Prostate gland (tissue), 2 donors: ENCODE measurements at regions not wholly inside any gene's neighbourhood (a gene's known extent, or its start where the extent isn't known, plus 50 kb on each side); places are given as distances from the start of the nearest gene placed in this dataset.

ENCODE experiments used
- DNase-seq: peaks from one replicate; pipeline ENCODE4 v3.0.0-alpha.2; 2019; ENCODE audit warnings: low spot score
- H3K27ac ChIP-seq, 2 donors: fragments of 200-600 bp; sonication (generic); 2 replicates each; pipeline ENCODE4 v1.5.1; 2017 to 2019
- H3K27me3 ChIP-seq: fragments of 200-600 bp; sonication (generic); replicated peaks from 2 replicates; pipeline ENCODE4 v1.5.1; 2019; ENCODE audit not compliant: insufficient read depth
- H3K36me3 ChIP-seq, 2 donors: fragments of 200-600 bp; sonication (generic); 1 replicate in 1 of 2; 2 replicates in 1 of 2; pipeline versions ENCODE4 v1.5.1 to v1.8.1; 2017 to 2019
- H3K4me1 ChIP-seq: fragments of 200-600 bp; sonication (generic); replicated peaks from 2 replicates; pipeline ENCODE4 v1.5.1; 2019
- H3K4me3 ChIP-seq, 2 donors: fragments of 200-600 bp; sonication (generic); 2 replicates each; pipeline ENCODE4 v1.5.1; 2017 to 2019
- H3K9me3 ChIP-seq: fragments of 200-600 bp; sonication (generic); 2 replicates; pipeline ENCODE4 v1.5.1; 2017
- POLR2A ChIP-seq: fragments of 450-650 bp; IDR thresholded peaks from one replicate; pipeline ENCODE4 v1.6.1; 2016; ENCODE audit warnings: antibody characterized with exemption, mild to moderate bottlenecking
- POLR2AphosphoS5 ChIP-seq: sonication (generic); formaldehyde crosslinking; IDR thresholded peaks from one replicate; pipeline ENCODE4 v1.6.1; 2017; ENCODE audit warnings: antibody characterized with exemption
- WGBS: methylation state at CpG from one replicate; pipeline ENCODE4 v1.1.5; 2018; 5-methylcytosine and 5-hydroxymethylcytosine counted together
- intact Hi-C: fragments of 100-400 bp; cut with DNase I; formaldehyde crosslinking; loops from one replicate; pipeline ENCODE4 v1.14.2; 2022
- TF ChIP-seq, protein P1 (sequence below), 4 experiments: fragments of 200-600 bp in 2 of 4; fragments of 450-650 bp in 2 of 4; sonication (generic) in 2 of 4; IDR thresholded peaks; 1 replicate in 3 of 4; 2 replicates in 1 of 4; pipeline ENCODE4 v1.5.1; 2016 to 2019; ENCODE audit warnings: antibody characterized with exemption in 4 of 4, mild to moderate bottlenecking in 2 of 4, moderate library complexity in 2 of 4

GRCh38 chr7:131896165-131896863 lies 339.9 kb upstream of the PODXL start:
- TF ChIP-seq, protein P1, sequence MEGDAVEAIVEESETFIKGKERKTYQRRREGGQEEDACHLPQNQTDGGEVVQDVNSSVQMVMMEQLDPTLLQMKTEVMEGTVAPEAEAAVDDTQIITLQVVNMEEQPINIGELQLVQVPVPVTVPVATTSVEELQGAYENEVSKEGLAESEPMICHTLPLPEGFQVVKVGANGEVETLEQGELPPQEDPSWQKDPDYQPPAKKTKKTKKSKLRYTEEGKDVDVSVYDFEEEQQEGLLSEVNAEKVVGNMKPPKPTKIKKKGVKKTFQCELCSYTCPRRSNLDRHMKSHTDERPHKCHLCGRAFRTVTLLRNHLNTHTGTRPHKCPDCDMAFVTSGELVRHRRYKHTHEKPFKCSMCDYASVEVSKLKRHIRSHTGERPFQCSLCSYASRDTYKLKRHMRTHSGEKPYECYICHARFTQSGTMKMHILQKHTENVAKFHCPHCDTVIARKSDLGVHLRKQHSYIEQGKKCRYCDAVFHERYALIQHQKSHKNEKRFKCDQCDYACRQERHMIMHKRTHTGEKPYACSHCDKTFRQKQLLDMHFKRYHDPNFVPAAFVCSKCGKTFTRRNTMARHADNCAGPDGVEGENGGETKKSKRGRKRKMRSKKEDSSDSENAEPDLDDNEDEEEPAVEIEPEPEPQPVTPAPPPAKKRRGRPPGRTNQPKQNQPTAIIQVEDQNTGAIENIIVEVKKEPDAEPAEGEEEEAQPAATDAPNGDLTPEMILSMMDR (IDR thresholded peaks at IDR 0.05), result no peak
- no peak for TF ChIP-seq POLR2A
- TF ChIP-seq POLR2AphosphoS5, result no peak
- Histone ChIP-seq H3K36me3 (no peaks in the 10 kb centered on the region), H3K4me1 (no peaks in the 10 kb centered on the region), H3K4me3 (no peak overlapping the region), H3K9me3 (no peaks in the 10 kb centered on the region), H3K27ac (no peak overlapping the region), H3K27me3 (no peaks in the 10 kb centered on the region)
- DNase-seq, result no peak
- WGBS, result 65% methylated on average over 7 of the region's 7 CpGs
- intact Hi-C loops, result no loop called here

- H3K9me3 ChIP-seq, result no peaks in the 10 kb centered on the region
- no peak for DNase-seq
- no peaks in the 10 kb centered on the region for H3K27me3 ChIP-seq
- H3K36me3 ChIP-seq, result no peaks in the 10 kb centered on the region
- no peak overlapping the region for H3K4me3 ChIP-seq
- WGBS, result 65% methylated on average over 2 of the region's 2 CpGs
- H3K4me1 ChIP-seq, result no peaks in the 10 kb centered on the region
- no peak overlapping the region for H3K27ac ChIP-seq
- TF ChIP-seq, protein P1 (IDR thresholded peaks at IDR 0.05), result no peak
- TF ChIP-seq POLR2AphosphoS5 (no peak), POLR2A (no peak)
- intact Hi-C loops, result no loop called here
These were observed 339.2 kb upstream of the PODXL start for GRCh38 chr7:131895541-131896164.

DNA sequence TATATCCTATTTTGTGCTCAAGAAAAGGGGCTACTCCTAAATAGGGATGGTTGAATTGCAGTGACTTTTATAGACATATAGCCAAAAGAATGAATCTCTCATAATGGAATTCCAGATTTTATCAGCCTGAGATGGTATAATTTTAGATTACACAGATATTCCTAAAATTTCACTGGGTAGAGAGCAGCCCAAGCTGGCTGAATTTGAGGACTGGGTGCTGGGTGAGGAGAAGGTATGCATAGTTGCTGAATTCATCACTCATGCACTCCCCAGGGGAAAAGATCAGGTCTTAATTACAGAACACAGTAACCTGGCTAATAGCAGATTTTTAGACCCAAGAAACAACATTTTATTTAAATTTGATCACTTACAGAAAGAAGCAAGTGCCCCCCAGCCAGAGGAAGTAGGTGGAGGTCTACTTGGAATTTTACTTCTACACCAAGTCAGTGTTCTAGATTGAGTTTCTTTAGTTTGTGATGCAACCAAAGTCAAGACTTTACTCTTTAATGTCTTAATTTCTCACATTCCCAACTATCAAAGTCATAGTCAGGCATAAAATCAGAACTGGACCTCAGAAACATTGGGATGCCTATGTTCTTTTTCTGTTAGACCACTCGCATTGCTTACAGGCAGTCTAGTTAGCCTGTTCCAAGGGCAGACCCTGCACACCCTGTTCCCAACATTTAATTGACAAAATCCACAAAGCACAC lies 337.4 kb upstream of the PODXL start:
- Histone ChIP-seq H3K4me3 (no peak overlapping the region), H3K36me3 (no peaks in the 10 kb centered on the region), H3K4me1 (no peaks in the 10 kb centered on the region), H3K27ac (no peak overlapping the region), H3K27me3 (no peaks in the 10 kb centered on the region), H3K9me3 (no peaks in the 10 kb centered on the region)
- WGBS, result 95% methylated on average over 1 of the region's 1 CpG
- no peak for DNase-seq
- intact Hi-C loops, result no loop called here
- TF ChIP-seq, protein P1 (IDR thresholded peaks at IDR 0.05), result no peak
- no peak for TF ChIP-seq POLR2AphosphoS5

- Histone ChIP-seq H3K9me3 (no peaks in the 10 kb centered on the region), H3K27me3 (no peaks in the 10 kb centered on the region), H3K36me3 (no peaks in the 10 kb centered on the region), H3K27ac (no peak overlapping the region), H3K4me1 (no peaks in the 10 kb centered on the region), H3K4me3 (no peak overlapping the region)
- TF ChIP-seq POLR2AphosphoS5, result no peak
- TF ChIP-seq, protein P1 (IDR thresholded peaks at IDR 0.05), result no peak
- TF ChIP-seq POLR2A, result no peak
- no peak for DNase-seq
- WGBS, result 35% methylated on average over 6 of the region's 6 CpGs
- intact Hi-C loops, result no loop called here
These were observed 333.7 kb upstream of the PODXL start for GRCh38 chr7:131890176-131890575.
